Adrenal gland (tissue), 9 donors: ENCODE measurements at regions not wholly inside any gene's neighbourhood (a gene's known extent, or its start where the extent isn't known, plus 50 kb on each side); places are given as distances from the start of the nearest gene placed in this dataset.

Experiments
- DNase-seq, 7 donors: peaks; one replicate each; pipeline ENCODE4 v3.0.0-alpha.2; 2019 to 2020
- H3K27ac ChIP-seq, 5 donors: fragments of 200-600 bp; sonication (generic) in 4 of 5; 1 replicate in 3 of 5; 2 replicates in 2 of 5; pipeline versions ENCODE4 v1.5.1 to v1.8.0; 2016 to 2020; ENCODE audit warnings: mild to moderate bottlenecking in 1 of 5
- H3K27me3 ChIP-seq: fragments of 200-600 bp; 2 replicates; pipeline ENCODE4 v1.8.0; 2021
- H3K36me3 ChIP-seq, 2 donors: fragments of 200-600 bp; replicated peaks in 1 of 2; 1 replicate in 1 of 2; 2 replicates in 1 of 2; pipeline versions ENCODE4 v1.5.1 to v1.8.0; 2018 to 2022
- H3K4me1 ChIP-seq, 2 donors: fragments of 200-600 bp; replicated peaks in 1 of 2; 1 replicate in 1 of 2; 2 replicates in 1 of 2; pipeline versions ENCODE4 v1.5.1 to v1.8.0; 2018 to 2021
- H3K4me3 ChIP-seq, 4 donors: fragments of 200-600 bp; sonication (generic) in 3 of 4; one replicate each; pipeline ENCODE4 v1.5.1; 2016 to 2018
- H3K9me3 ChIP-seq, 3 donors: fragments of 200-600 bp; sonication (generic) in 1 of 3; replicated peaks in 1 of 3; 1 replicate in 2 of 3; 2 replicates in 1 of 3; pipeline versions ENCODE4 v1.5.1 to v1.8.0; 2016 to 2021
- POLR2A ChIP-seq, 2 donors: fragments of 450-650 bp; IDR thresholded peaks; one replicate each; pipeline ENCODE4 v1.6.1; 2017; ENCODE audit warnings: antibody characterized with exemption in 2 of 2, mild to moderate bottlenecking in 2 of 2, moderate library complexity in 1 of 2
- WGBS, 4 donors: extraction: QIAGEN DNeasy Blood & Tissue Kit in 2 of 4; methylation state at CpG; one replicate each; pipeline versions ENCODE4 v1.1.5 to v1.1.7; 2013 to 2017; 5-methylcytosine and 5-hydroxymethylcytosine counted together
- intact Hi-C, 2 donors: fragments of 100-400 bp; cut with DNase I; formaldehyde crosslinking; loops; one replicate each; pipeline versions ENCODE4 v1.14.1 to v1.15.0; 2022 to 2023
- TF ChIP-seq, protein P1 (sequence below), 6 experiments: fragments of 450-650 bp in 4 of 6; fragments of 200-600 bp in 2 of 6; sonication (generic) in 1 of 6; IDR thresholded peaks; 1 replicate in 5 of 6; 2 replicates in 1 of 6; pipeline versions ENCODE4 v1.5.1 to v1.8.0; 2016 to 2021; ENCODE audit warnings: antibody characterized with exemption in 6 of 6, mild to moderate bottlenecking in 2 of 6, moderate library complexity in 1 of 6
- donor health status: healthy with polysubstance abuse.
- donor health status: Bipolar disorder and iron deficiency.
- donor health status: DM: yes; HTN: yes; CAD: no.
- donor health status: DM: no; HTN: no; CAD: no.
- donor health status: DM: no; HTN: no; CAD: no.

DNA sequence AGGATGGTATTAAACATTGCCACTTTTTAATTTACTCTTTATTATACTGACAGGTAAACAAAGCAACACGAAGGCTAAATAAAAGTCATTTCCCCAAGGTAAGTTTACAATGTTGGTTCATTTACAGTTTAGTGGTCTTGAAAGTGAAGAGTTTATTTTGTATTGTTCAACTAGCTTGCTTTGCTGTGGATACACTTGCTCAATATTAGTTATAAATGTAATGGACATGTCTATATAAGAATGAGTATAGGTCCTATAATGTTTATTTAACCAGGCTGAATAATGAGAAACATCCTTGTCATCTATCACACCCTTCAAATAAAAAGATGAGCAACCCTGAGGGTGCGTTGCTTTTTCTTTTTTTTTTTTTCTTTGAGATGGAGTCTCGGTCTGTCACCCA, 1129.4 kb downstream of the TSN start:
- Histone ChIP-seq H3K36me3 (no peaks in the 10 kb centered on the region), H3K27me3 (no peaks in the 10 kb centered on the region), H3K9me3 (no peaks in the 10 kb centered on the region), H3K4me3 (no peak overlapping the region), H3K27ac (no peak overlapping the region), H3K4me1 (no peaks in the 10 kb centered on the region)
- WGBS, 4 donors = 67 to 85% (median 82%) methylated on average over 3 of the region's 3 CpGs
- no peak for DNase-seq
- TF ChIP-seq, protein P1, sequence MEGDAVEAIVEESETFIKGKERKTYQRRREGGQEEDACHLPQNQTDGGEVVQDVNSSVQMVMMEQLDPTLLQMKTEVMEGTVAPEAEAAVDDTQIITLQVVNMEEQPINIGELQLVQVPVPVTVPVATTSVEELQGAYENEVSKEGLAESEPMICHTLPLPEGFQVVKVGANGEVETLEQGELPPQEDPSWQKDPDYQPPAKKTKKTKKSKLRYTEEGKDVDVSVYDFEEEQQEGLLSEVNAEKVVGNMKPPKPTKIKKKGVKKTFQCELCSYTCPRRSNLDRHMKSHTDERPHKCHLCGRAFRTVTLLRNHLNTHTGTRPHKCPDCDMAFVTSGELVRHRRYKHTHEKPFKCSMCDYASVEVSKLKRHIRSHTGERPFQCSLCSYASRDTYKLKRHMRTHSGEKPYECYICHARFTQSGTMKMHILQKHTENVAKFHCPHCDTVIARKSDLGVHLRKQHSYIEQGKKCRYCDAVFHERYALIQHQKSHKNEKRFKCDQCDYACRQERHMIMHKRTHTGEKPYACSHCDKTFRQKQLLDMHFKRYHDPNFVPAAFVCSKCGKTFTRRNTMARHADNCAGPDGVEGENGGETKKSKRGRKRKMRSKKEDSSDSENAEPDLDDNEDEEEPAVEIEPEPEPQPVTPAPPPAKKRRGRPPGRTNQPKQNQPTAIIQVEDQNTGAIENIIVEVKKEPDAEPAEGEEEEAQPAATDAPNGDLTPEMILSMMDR (IDR thresholded peaks at IDR 0.05) = no peak
- no peak for TF ChIP-seq POLR2A (IDR thresholded peaks at IDR 0.05)
- intact Hi-C loops = no loop called here

DNA sequence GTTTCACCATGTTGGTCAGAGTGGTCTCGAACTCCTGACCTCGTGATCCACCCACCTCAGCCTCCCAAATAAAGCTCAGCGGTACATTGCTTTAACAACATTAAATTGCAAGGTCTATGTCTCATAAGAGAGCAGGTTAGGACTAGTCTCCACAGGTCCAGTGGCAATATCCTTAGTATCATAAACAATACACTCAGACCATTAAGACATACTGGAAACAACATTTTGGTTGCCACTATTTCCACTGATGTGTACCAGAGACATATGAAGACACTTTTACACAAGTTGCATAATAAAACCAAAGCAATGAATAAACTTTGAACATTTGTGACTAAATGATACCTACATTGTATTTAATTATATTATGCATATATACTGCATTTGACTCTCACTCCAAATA, 1130.0 kb downstream of the TSN start:
- Histone ChIP-seq H3K27ac (no peak overlapping the region), H3K4me1 (no peaks in the 10 kb centered on the region), H3K27me3 (no peaks in the 10 kb centered on the region), H3K4me3 (no peak overlapping the region), H3K9me3 (no peaks in the 10 kb centered on the region), H3K36me3 (no peaks in the 10 kb centered on the region)
- DNase-seq = no peak
- no peak for TF ChIP-seq POLR2A (IDR thresholded peaks at IDR 0.05)
- TF ChIP-seq, protein P1 (IDR thresholded peaks at IDR 0.05) = no peak
- 82 to 91% (median 85%) methylated on average over 3 of the region's 3 CpGs for WGBS, 4 donors
- intact Hi-C loops = no loop called here

DNA sequence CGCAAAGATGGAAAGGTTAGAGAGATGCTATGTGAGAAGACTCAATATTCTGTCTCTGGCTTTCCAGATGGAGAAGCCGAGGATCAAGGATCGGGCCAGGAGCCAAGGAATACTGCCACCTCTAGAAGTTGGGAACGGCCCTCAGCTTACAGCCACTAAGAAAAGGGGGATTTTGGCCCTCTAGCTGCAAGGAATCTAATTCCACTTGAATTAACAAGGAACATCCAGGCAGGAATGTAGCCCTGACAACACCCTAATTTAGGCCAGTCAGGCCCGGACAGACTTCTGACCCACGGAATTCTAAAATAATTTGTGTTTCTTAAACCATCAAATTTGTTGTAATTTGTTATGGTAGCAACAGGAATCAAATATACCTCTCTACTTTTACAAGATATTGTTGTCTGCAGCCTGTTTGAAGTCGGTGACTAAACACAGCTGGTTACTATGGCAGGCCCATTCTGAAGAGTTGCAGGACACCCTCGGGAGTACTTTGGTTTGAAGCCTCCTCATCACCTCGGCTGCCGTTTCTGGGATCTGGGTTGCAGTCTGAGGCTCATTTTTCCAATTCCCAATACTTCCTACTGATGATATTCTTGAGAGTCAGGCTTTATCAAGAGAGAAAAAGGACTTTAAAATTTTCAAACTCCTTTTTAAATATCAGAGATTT, 1131.2 kb downstream of the TSN start:
- 74 to 81% (median 79%) methylated on average over 10 of the region's 10 CpGs for WGBS, 4 donors
- no peaks in the 10 kb centered on the region for H3K9me3 ChIP-seq
- intact Hi-C loops = no loop called here
- no peak overlapping the region for H3K4me3 ChIP-seq
- no peaks in the 10 kb centered on the region for H3K4me1 ChIP-seq
- H3K27ac ChIP-seq = no peak overlapping the region
- no peak for DNase-seq
- H3K36me3 ChIP-seq = no peaks in the 10 kb centered on the region
- no peak for TF ChIP-seq POLR2A (IDR thresholded peaks at IDR 0.05)
- TF ChIP-seq, protein P1 (IDR thresholded peaks at IDR 0.05) = no peak
- no peaks in the 10 kb centered on the region for H3K27me3 ChIP-seq

DNA sequence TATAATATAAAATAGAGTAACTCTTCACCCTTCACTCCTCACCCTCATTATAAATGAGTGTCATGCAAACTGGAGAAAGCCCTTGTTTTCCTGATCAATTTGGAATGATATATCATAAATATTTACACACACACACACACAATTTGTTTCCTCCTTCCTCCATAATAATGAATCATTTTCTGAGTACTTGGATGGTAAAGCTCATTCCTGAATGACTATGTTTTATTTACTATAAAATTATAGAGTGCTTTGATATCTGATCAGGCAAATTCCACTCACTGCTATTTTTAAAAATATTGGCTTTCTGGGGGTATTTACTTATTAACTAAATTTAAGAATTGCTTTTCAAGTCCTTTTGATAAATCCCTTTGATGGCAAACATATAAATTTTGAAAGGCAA, 1125.5 kb upstream of the CNTNAP5 start:
- no peak overlapping the region for H3K4me3 ChIP-seq
- H3K27me3 ChIP-seq = no peaks in the 10 kb centered on the region
- intact Hi-C loops = no loop called here
- TF ChIP-seq, protein P1 (IDR thresholded peaks at IDR 0.05) = no peak
- TF ChIP-seq POLR2A (IDR thresholded peaks at IDR 0.05) = no peak
- no peaks in the 10 kb centered on the region for H3K9me3 ChIP-seq
- no peaks in the 10 kb centered on the region for H3K36me3 ChIP-seq
- DNase-seq = no peak
- H3K27ac ChIP-seq = no peak overlapping the region
- H3K4me1 ChIP-seq = no peaks in the 10 kb centered on the region
